HG03097 (cell line): ENCODE measurements at regions not wholly inside any gene's neighbourhood (a gene's known extent, or its start where the extent isn't known, plus 50 kb on each side); places are given as distances from the start of the nearest gene placed in this dataset.

Experiments
- ATAC-seq: cut with Tn5 transposase; IDR thresholded peaks from one replicate; pipeline ENCODE4 v1.9.1; 2021; ENCODE audit not compliant: unreplicated experiment, low FRiP score

GRCh38 chr2:236688157-236688556 lies 118.5 kb downstream of the ACKR3 start:
- no peak for ATAC-seq

DNA sequence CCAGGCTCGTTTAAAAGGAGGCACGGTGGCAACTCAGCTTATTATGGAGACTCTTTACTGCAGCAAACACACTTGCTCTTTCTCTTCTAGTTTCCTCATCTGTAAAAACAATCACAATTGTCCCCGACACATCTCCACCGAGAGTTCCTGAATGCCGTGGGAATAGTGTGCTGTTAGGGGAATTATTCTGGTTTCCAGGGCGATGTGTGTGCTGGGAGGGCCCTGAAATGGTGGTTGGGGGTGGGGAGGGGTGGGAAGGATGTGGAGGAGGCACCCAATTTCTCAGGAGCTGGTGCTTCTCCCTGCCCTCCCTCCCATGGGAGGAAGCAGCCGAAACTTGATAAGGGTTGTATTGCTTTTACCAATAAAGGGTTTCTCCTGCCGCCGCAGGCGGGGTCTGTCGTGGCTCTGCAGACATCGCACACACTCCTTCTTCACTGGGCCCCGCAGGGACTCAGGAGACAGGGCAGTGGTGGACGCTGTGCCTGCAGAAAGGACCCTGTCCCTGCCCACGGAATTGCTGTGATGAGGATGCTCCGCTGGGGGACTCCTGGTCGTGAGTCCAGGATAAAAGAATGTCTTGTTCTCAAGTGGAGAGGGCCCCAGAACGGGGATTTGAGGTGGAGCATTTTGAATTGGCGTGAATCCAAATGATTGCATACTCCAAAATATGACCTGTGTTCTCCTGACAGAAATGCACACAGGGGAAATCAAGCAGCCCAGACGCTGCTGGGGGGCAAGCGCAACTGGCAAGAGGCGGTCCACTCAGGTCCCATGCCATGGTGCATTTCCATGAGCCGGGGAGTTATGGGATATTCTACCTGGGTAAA lies 119.2 kb downstream of the ACKR3 start:
- no peak for ATAC-seq

DNA sequence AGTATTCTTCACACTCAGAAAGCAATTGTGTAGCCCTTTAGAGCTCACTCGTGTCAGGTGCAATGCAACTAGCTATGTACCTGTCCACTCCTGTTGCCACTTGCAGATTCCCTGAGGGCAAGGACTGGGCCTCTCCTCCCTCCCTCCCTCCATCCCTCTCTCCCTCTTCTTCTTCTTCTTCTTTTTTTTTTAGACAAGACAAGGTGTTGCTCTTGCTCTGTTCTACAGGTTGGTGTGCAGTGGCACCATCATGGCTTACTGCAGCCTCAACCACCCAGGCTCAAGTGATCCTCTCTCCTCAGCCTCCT lies 119.7 kb downstream of the ACKR3 start:
- no peak for ATAC-seq

DNA sequence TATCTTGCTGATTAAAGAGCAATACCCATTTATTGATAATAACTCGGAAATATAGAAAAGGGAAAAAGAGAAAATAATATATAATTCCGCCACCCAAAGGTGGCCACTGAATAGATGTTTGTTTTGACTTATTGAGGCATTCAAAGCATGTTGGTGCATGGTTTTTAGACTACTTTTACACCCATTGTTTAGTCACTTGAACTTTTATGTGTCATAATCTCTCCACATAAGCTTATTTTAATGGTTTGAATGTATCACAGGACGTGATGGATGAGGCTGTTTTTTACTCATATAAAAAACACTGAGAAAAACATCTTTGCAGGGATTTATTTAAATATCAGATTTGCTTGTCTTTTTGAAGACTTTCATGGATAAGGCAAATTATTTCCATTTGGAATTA lies 120.4 kb downstream of the ACKR3 start:
- ATAC-seq = no peak

GRCh38 chr2:236690726-236691125 lies 121.1 kb downstream of the ACKR3 start:
- ATAC-seq = no peak

DNA sequence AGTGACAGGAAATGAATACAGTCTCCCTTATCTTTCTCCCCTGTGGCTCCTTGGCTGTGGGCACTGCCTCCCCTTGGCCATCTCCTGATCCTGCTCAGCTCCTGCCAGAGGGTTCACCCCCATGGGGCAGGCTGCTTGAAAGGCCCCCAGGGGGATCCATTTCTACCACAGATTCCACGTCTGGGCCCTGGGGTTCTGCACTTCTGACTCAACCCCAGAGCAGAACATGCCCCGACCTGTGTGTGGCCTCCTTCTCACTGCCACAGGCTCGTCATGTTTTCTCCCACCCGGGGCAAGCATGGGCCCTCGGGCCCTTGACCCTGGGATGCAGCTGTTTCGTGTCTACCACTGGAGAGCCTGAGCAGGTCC lies 122.2 kb downstream of the ACKR3 start:
- no peak for ATAC-seq

- no peak for ATAC-seq
Measured at GRCh38 chr2:236692937-236693336, 123.3 kb downstream of the ACKR3 start.

- ATAC-seq = no peak
Measured at GRCh38 chr2:236693531-236693930, 123.9 kb downstream of the ACKR3 start.

DNA sequence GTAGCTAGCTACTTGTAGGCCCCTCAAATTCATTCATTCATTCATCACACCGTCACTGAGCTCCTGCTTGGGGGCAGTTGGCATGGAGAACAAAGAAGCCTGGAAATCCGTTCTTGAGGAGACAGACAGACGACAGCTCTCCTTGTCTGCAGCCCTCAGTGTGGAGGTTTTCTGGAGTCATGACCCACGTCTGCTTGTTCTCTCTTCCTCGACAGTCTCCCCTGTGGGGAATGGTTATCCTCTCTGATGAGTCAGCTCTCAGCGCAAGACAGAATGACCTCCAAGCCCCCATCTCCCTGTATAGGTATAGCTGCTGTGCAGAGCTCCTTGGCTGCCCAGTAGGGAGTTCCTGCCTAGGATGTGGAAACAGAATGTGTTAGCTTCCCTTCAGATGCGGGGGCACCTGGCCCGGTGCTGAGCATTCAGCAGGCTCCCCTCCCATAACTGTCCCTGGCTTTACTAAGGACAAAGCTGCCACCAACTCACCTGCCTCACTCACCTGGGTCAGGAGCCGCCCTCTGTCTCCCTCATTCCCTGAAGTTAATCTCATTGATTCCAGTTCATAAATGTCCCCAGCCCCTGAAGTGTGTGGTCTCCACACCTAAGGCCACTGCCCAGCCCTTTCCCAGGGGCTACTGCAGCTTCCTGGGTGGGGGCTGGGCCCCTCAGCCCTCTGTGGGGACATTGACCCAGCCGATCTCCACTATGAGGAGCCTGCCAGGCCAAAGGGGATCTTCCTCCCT lies 124.7 kb downstream of the ACKR3 start:
- no peak for ATAC-seq

GRCh38 chr2:236696834-236697233 lies 127.2 kb downstream of the ACKR3 start:
- ATAC-seq = no peak

DNA sequence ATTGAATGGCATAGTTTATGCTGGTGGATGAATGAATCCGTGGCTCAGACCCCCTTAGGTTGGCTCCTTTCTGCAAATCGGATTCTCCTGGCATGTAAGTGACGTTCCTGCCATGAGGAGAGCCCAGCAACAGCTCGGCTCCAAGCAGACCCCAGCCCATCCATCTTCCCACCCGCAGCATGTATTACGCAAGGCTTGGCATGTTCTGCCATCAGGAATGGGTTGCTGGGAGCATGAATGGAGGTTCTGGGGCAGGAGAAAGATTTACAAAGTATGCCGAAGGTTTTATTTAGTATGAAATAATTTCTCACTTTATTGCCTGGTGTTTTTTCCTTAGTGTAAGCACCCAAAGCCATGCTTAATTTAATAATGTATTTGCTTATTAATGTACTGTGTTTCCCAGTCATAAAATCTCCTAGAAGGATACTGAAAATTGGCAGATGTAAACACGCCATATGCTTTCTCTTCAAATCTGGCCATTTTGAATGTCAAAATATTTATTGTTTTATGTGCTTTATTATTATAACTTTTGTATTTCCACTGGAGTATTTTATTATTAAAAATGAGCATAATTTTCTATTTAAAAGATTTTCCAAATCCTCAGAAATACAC lies 128.5 kb downstream of the ACKR3 start:
- ATAC-seq = no peak

- ATAC-seq = no peak
Measured at GRCh38 chr2:236700703-236701102, 131.1 kb downstream of the ACKR3 start.

- no peak for ATAC-seq
Measured at GRCh38 chr2:236702657-236703372, 133.2 kb downstream of the ACKR3 start.

DNA sequence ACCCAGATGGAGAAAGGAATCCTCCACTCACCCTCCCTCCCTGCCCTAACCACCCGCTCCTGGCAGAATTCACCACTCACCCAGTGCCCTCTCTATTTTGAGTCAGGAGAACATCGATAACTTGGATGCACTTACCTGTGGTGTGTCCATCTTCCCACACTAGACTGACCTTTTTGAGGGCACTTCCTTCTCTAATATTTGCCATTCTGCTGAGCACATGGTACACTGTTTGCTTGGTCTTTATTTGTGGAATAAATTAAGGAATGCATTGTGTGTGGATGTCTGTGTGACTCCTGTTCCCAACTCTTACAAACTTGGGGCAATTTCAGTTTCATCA lies 133.7 kb downstream of the ACKR3 start:
- no peak for ATAC-seq

DNA sequence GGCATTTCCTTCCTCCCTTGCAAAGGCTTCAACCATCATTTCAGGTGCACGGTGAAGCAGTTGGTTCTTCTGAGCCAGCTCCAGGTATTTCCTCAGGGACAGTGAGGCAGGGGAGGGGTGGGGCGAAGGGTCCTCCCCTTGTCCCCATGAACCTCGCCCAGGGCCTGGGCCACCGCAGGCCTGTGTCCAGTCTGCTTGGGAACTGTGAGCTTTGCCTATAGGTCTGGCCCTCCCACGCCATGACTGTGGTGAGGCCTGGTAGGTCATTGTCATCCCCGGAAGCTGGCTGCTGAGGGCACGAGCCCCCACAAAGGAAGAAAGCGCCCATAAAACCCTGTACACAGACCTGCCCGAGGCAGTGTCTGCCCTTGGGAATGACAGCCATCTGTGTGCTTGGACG lies 134.3 kb downstream of the ACKR3 start:
- ATAC-seq = no peak

GRCh38 chr2:236704887-236705286 lies 135.3 kb downstream of the ACKR3 start:
- no peak for ATAC-seq

DNA sequence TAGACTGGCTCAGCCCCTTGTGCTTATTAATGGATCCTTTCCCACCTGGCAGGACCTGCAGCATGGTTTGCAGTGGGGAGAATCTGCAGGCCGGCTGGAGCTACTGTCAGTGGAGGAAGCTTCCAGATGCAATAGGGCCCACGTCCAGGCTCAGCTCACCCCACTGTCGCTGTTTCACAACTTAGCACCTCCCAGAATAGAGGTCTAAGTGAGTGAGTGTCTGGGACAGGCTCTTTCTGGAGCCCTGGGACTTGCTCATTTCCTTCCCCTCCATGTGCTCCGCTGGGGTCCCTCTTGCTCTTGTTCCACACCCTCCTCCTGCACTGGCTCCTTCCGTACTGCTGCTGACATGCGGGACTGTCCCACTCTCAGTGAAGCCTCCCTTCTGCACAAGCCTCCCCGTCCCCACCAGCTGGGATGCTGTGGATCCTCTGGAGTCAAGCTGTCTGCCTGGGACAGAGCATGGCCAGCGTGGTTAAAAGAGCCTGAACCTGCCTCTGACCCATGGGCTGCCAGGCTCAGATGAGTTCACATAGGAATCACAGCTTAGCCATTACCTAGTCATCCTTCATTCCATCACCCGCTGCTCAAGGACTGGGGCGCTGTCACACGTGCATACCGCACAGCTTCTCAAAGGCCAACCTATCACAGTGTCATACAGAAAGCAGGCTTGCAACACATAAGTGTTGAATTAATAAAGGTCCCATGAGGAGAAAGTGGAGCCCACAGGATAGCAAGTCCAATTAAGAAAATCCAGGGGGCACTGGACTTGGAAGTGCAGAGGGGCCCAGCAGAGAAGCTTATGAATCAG lies 135.9 kb downstream of the ACKR3 start:
- ATAC-seq = no peak

GRCh38 chr2:236706288-236706687 lies 136.7 kb downstream of the ACKR3 start:
- ATAC-seq = no peak

GRCh38 chr2:236706803-236707202 lies 137.2 kb downstream of the ACKR3 start:
- no peak for ATAC-seq

- no peak for ATAC-seq
Measured at GRCh38 chr2:236711440-236711839, 141.8 kb downstream of the ACKR3 start.

- no peak for ATAC-seq
Measured at GRCh38 chr2:236712304-236712703, 142.7 kb downstream of the ACKR3 start.
